ENCODE measurements at regions not wholly inside any gene's neighbourhood (a gene's known extent, or its start where the extent isn't known, plus 50 kb on each side); places are given as distances from the start of the nearest gene placed in this dataset.

- TF ChIP-seq FOSL1 (tag; conservative IDR thresholded peaks at IDR 0.05) (0 out of 2 replicates have a peak, but pooled peaks have one; percentile 36), ZBTB9 (CRISPR knock-in tag; IDR thresholded peaks at IDR 0.05) (peak; percentile 57; the same call in 1 of the 2 replicates), GABPA (tag; conservative IDR thresholded peaks at IDR 0.05; ENCODE audit: low read depth) (peak; percentile 51), KAT8 (IDR thresholded peaks at IDR 0.05; ENCODE audit: low read depth) (no peak), ZEB2 (IDR thresholded peaks at IDR 0.05) (peak; percentile 91), GATAD2B (IDR thresholded peaks at IDR 0.05; ENCODE audit: borderline replicate concordance) (peak; percentile 81; the same call in 1 of the 2 replicates), KHSRP (IDR thresholded peaks at IDR 0.05) (0 out of 2 replicates have a peak, but pooled peaks have one; percentile 24), CHD7 (IDR thresholded peaks at IDR 0.05; ENCODE audit: low read depth, low read length) (no peak), RBM34 (IDR thresholded peaks at IDR 0.05; ENCODE audit: borderline replicate concordance, insufficient read depth, low read length) (no peak), POLR3G (IDR thresholded peaks at IDR 0.05; ENCODE audit: extremely low read depth, insufficient read length, insufficient replicate concordance) (no peak), EP300 (IDR thresholded peaks at IDR 0.05; ENCODE audit: low read length) (peak; percentile 97), TEAD4 (IDR thresholded peaks at IDR 0.05; ENCODE audit: low read length) (peak; percentile 95), TEAD4 (CRISPR knock-in tag; IDR thresholded peaks at IDR 0.05; ENCODE audit: borderline replicate concordance) (no peak), MAFF (IDR thresholded peaks at IDR 0.05; ENCODE audit: low read length) (no peak), PYGO2 (tag; IDR thresholded peaks at IDR 0.05) (peak; percentile 77), CHD4 (IDR thresholded peaks at IDR 0.05; ENCODE audit: insufficient read depth, insufficient replicate concordance, low read depth, low read length, poor library complexity, severe bottlenecking) (no peak)
- TF ChIP-seq, protein P1, sequence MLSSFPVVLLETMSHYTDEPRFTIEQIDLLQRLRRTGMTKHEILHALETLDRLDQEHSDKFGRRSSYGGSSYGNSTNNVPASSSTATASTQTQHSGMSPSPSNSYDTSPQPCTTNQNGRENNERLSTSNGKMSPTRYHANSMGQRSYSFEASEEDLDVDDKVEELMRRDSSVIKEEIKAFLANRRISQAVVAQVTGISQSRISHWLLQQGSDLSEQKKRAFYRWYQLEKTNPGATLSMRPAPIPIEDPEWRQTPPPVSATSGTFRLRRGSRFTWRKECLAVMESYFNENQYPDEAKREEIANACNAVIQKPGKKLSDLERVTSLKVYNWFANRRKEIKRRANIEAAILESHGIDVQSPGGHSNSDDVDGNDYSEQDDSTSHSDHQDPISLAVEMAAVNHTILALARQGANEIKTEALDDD (IDR thresholded peaks at IDR 0.05): peak; percentile 96
Observed at GRCh38 chr7:91554883-91555282, 290.6 kb downstream of the FZD1 start (continued).
